Peyer's patch (tissue), 4 donors: ENCODE measurements at regions not wholly inside any gene's neighbourhood (a gene's known extent, or its start where the extent isn't known, plus 50 kb on each side); places are given as distances from the start of the nearest gene placed in this dataset.

Experiments
- POLR2A ChIP-seq, 2 donors: fragments of 450-650 bp; IDR thresholded peaks; one replicate each; pipeline ENCODE4 v1.5.1; 2017; ENCODE audit warnings: antibody characterized with exemption in 2 of 2, mild to moderate bottlenecking in 2 of 2, moderate library complexity in 2 of 2
- TF ChIP-seq, protein P1 (sequence below), 6 experiments: fragments of 450-650 bp in 4 of 6; fragments of 200-600 bp in 2 of 6; sonication (generic) in 1 of 6; IDR thresholded peaks; one replicate each; pipeline ENCODE4 v1.5.1; 2017 to 2019; ENCODE audit warnings: antibody characterized with exemption in 6 of 6, mild to moderate bottlenecking in 3 of 6, moderate library complexity in 1 of 6

DNA sequence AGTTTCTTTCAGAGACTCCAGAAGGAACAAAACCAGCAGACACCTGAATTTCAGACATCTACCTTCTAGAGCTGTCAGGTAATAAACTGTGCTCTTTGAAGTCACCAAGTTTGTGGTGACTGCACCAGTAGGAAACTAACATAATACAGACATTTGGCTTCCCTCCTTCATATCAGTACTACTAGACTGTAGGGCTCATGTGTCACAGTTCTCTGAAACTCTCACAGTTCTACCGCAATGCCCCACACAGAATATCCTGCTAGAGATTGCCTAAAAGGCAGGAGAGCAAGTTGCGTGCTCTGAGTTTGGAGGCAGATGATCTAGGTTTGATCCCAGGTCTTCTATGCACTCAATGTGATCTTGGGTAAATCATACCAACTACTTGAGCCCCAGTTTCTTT lies 205.0 kb upstream of the LRFN2 start:
- TF ChIP-seq, protein P1, sequence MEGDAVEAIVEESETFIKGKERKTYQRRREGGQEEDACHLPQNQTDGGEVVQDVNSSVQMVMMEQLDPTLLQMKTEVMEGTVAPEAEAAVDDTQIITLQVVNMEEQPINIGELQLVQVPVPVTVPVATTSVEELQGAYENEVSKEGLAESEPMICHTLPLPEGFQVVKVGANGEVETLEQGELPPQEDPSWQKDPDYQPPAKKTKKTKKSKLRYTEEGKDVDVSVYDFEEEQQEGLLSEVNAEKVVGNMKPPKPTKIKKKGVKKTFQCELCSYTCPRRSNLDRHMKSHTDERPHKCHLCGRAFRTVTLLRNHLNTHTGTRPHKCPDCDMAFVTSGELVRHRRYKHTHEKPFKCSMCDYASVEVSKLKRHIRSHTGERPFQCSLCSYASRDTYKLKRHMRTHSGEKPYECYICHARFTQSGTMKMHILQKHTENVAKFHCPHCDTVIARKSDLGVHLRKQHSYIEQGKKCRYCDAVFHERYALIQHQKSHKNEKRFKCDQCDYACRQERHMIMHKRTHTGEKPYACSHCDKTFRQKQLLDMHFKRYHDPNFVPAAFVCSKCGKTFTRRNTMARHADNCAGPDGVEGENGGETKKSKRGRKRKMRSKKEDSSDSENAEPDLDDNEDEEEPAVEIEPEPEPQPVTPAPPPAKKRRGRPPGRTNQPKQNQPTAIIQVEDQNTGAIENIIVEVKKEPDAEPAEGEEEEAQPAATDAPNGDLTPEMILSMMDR (IDR thresholded peaks at IDR 0.05), result no peak
- TF ChIP-seq POLR2A (IDR thresholded peaks at IDR 0.05), result no peak
